ENCODE measurements at regions not wholly inside any gene's neighbourhood (a gene's known extent, or its start where the extent isn't known, plus 50 kb on each side); places are given as distances from the start of the nearest gene placed in this dataset.
"Not testable (repeated sequence)": the region's sequence is repeated elsewhere in the genome, so short reads cannot be mapped to it uniquely, and the experiment has no call there.

GRCh38 chr6:134421501-134421900 is 103.6 kb upstream of the SGK1 start:
- ATAC-seq (no peak), DNase-seq (no peak)
- H3K27ac Mint-ChIP-seq: no peak overlapping the region
- no peaks in the 10 kb centered on the region for H3K36me3 Mint-ChIP-seq (ENCODE audit: low read depth)
- H3K4me1 Mint-ChIP-seq: peaks cover 3% of the 10 kb centered on the region
- no peaks in the 10 kb centered on the region for H3K9me3 ChIP-seq (ENCODE audit: control insufficient read depth, low read length, poor library complexity, severe bottlenecking)
- no peaks in the 10 kb centered on the region for H3K27me3 Mint-ChIP-seq
- H3K4me3 Mint-ChIP-seq: no peak overlapping the region

- Mint-ChIP-seq H3K27me3 (no peaks in the 10 kb centered on the region), H3K4me1 (no peaks in the 10 kb centered on the region), H3K4me3 (no peak overlapping the region), H3K27ac (no peak overlapping the region), H3K36me3 (ENCODE audit: low read depth) (no peaks in the 10 kb centered on the region)
- ATAC-seq (no peak), DNase-seq (no peak)
- no peaks in the 10 kb centered on the region for H3K9me3 ChIP-seq (ENCODE audit: control insufficient read depth, low read length, poor library complexity, severe bottlenecking)
Measured at GRCh38 chr6:134420614-134421181, 102.8 kb upstream of the SGK1 start.

DNA sequence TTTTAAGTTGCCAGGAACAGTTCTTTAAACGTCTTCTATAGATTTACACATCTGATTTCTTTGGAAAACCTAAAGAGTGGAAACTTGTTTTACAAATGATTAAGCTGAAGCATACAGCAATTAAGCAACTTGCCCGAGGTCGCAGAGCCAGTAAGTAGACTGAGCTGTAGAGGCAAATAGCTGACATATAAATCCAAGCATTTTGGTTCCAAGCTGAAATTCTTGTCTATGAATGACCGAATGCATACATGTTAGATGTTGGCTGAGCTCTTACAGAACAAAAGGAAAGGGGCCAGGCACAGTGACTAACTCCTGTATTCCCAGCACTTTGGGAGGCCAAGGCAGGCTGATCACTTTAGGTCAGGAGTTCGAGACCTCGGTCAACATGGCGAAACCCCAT is 101.8 kb upstream of the SGK1 start:
- no peak for DNase-seq
- Mint-ChIP-seq H3K27me3 (no peaks in the 10 kb centered on the region), H3K4me3 (no peak overlapping the region)

GRCh38 chr6:134416418-134417154 is 98.7 kb upstream of the SGK1 start:
- H3K36me3 Mint-ChIP-seq (ENCODE audit: low read depth): peaks cover 5% of the 10 kb centered on the region
- ATAC-seq (no peak), DNase-seq (no peak)
- H3K4me3 Mint-ChIP-seq: no peak overlapping the region
- H3K27ac Mint-ChIP-seq: no peak overlapping the region
- no peaks in the 10 kb centered on the region for H3K9me3 ChIP-seq (ENCODE audit: control insufficient read depth, low read length, poor library complexity, severe bottlenecking)
- H3K27me3 Mint-ChIP-seq: no peaks in the 10 kb centered on the region
- no peaks in the 10 kb centered on the region for H3K4me1 Mint-ChIP-seq

More for the DNA sequence above, 101.8 kb upstream of the SGK1 start:
- Mint-ChIP-seq H3K27ac (no peak overlapping the region), H3K4me1 (no peaks in the 10 kb centered on the region), H3K36me3 (ENCODE audit: low read depth) (no peaks in the 10 kb centered on the region)
- H3K9me3 ChIP-seq (ENCODE audit: control insufficient read depth, low read length, poor library complexity, severe bottlenecking): no peaks in the 10 kb centered on the region
- no peak for ATAC-seq

DNA sequence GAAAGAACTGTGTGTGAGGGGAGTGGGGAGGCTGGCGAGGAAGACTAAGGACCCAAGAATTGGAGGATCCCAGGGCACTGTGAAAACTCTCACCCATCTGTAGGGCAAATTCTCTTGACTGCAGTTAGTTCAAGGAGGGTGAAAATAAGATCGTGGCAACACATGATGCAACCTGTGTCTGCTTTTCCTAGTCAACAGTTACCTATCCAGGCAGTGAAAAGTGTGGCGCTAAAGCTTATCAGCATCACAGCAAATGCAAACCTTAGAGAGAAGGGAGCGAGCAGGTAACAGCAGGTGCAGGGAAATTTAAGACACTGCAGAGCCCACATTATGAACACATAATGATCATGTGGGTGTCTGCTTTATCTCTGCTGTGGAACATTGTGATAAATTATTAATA is 97.7 kb upstream of the SGK1 start:
- Mint-ChIP-seq H3K36me3 (ENCODE audit: low read depth) (peaks cover 5% of the 10 kb centered on the region), H3K4me3 (no peak overlapping the region), H3K4me1 (no peaks in the 10 kb centered on the region), H3K27me3 (no peaks in the 10 kb centered on the region), H3K27ac (no peak overlapping the region)
- DNase-seq: no peak
- no peaks in the 10 kb centered on the region for H3K9me3 ChIP-seq (ENCODE audit: control insufficient read depth, low read length, poor library complexity, severe bottlenecking)
- no peak for ATAC-seq

DNA sequence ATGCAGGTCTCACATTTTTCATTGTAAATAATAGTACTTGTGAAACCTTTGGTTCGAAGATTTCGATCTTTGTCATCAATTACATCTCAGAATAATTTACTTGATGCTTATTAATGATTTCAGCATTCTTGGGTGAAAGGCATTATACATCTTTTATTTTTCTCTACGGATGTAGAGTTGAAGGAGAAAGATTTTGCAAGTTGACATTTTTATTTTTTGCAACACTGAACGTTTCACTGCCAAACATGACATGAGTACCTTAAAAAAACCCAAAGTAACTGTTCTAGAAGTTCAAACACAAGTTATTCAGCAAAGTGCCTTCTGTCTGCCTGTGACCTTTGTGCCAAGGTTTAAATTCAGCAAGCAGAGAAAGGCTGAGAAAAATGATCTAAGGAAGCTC is 97.3 kb upstream of the SGK1 start:
- Mint-ChIP-seq H3K4me3 (no peak overlapping the region), H3K4me1 (no peaks in the 10 kb centered on the region), H3K36me3 (ENCODE audit: low read depth) (peaks cover 5% of the 10 kb centered on the region), H3K27ac (no peak overlapping the region), H3K27me3 (no peaks in the 10 kb centered on the region)
- DNase-seq (no peak), ATAC-seq (no peak)
- H3K9me3 ChIP-seq (ENCODE audit: control insufficient read depth, low read length, poor library complexity, severe bottlenecking): no peaks in the 10 kb centered on the region

- H3K27me3 Mint-ChIP-seq: no peaks in the 10 kb centered on the region
- no peak overlapping the region for H3K4me3 Mint-ChIP-seq
- H3K27ac Mint-ChIP-seq: no peak overlapping the region
- H3K4me1 Mint-ChIP-seq: no peaks in the 10 kb centered on the region
- H3K36me3 Mint-ChIP-seq (ENCODE audit: low read depth): peaks cover 5% of the 10 kb centered on the region
- H3K9me3 ChIP-seq (ENCODE audit: control insufficient read depth, low read length, poor library complexity, severe bottlenecking): no peaks in the 10 kb centered on the region
- no peak for DNase-seq
- no peak for ATAC-seq
Measured at GRCh38 chr6:134414793-134415192, 96.9 kb upstream of the SGK1 start.

- ATAC-seq (no peak), DNase-seq (no peak)
- Mint-ChIP-seq H3K27me3 (no peaks in the 10 kb centered on the region), H3K4me1 (no peaks in the 10 kb centered on the region), H3K36me3 (ENCODE audit: low read depth) (peaks cover 5% of the 10 kb centered on the region), H3K27ac (no peak overlapping the region), H3K4me3 (no peak overlapping the region)
- H3K9me3 ChIP-seq (ENCODE audit: control insufficient read depth, low read length, poor library complexity, severe bottlenecking): no peaks in the 10 kb centered on the region
Measured at GRCh38 chr6:134413241-134413643, 95.3 kb upstream of the SGK1 start.

- H3K9me3 ChIP-seq (ENCODE audit: control insufficient read depth, low read length, poor library complexity, severe bottlenecking): no peaks in the 10 kb centered on the region
- Mint-ChIP-seq H3K4me1 (no peaks in the 10 kb centered on the region), H3K27ac (no peak overlapping the region), H3K4me3 (no peak overlapping the region), H3K27me3 (no peaks in the 10 kb centered on the region), H3K36me3 (ENCODE audit: low read depth) (peaks cover 5% of the 10 kb centered on the region)
- no peak for DNase-seq
- ATAC-seq: no peak
Measured at GRCh38 chr6:134410541-134410940, 92.6 kb upstream of the SGK1 start.

DNA sequence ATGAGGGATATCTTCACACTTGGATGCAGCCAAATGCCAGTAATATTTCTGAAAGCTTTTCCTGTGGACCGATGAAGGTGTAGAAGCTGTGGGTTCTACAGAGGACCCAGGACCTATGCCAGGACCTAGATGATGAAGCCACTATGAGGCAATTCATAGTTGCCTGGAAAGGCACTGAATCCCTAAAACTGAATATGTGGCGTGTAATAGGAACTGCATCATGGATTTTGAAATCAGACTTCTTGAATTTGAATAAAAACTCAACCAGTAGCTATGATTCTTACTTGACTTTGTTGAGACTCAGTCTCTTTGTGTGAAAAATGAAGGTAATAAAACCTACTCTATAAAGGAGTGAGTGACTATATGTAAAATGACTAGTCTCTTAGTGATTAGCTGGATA is 89.9 kb upstream of the SGK1 start:
- H3K4me1 Mint-ChIP-seq: no peaks in the 10 kb centered on the region
- no peak for ATAC-seq
- H3K27ac Mint-ChIP-seq: no peak overlapping the region
- DNase-seq: no peak
- no peak overlapping the region for H3K4me3 Mint-ChIP-seq
- H3K27me3 Mint-ChIP-seq: no peaks in the 10 kb centered on the region
- no peaks in the 10 kb centered on the region for H3K9me3 ChIP-seq (ENCODE audit: control insufficient read depth, low read length, poor library complexity, severe bottlenecking)
- peaks cover 3% of the 10 kb centered on the region for H3K36me3 Mint-ChIP-seq (ENCODE audit: low read depth)

DNA sequence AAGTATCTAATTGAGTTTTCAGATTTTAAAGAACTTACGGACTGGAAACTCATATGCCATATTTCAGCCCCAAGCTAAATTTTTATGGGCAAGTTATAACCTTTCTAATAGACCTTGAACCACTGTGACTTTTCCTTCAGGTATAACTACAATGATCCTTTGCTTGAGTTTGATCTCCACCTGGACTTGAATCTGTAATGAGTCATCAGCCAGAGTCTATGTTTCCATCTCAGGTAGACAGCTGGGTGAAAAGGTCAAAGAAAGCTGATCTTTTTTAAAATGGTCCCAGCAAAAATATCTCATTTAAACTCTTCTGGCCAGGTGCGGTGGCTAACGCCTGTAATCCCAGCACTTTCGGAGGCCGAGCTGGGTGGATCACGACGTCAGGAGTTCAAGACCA is 88.4 kb upstream of the SGK1 start:
- H3K36me3 Mint-ChIP-seq (ENCODE audit: low read depth): no peaks in the 10 kb centered on the region
- DNase-seq (no peak), ATAC-seq (no peak)
- no peak overlapping the region for H3K4me3 Mint-ChIP-seq
- peaks cover 6% of the 10 kb centered on the region for H3K4me1 Mint-ChIP-seq
- H3K27me3 Mint-ChIP-seq: no peaks in the 10 kb centered on the region
- no peaks in the 10 kb centered on the region for H3K9me3 ChIP-seq (ENCODE audit: control insufficient read depth, low read length, poor library complexity, severe bottlenecking)
- no peak overlapping the region for H3K27ac Mint-ChIP-seq

DNA sequence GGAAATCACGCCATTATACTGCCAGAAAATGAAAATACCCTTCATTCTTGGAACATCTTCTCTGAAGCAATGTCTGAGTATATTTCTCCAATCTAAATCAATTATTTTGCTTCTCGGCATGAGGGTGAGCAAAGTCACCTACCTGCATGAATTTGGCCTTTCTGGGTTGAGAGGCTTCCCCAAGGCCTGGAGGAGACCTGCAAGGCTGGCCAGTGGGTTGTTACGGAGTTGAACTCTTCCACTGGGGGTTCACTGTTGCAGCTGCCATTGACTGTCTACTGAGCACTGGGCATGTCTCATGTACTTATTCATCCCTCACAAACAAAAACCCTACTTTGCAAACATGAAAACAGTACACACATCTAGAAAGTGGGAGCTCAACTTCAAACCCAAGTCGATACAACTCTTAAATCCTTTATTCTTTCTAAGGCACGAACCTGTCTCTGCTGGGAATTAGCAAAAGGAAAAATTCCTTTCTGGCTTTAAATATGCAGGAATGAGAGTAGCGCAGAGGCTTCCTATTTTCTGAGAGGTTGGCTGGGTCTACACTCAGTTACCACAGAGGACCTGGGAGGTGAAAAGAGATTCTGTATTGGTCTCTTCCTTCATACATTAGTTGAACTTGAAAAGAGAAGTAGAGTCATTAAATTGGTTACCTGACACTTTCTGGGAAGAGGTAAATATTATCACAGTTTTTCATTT is 87.6 kb upstream of the SGK1 start:
- Mint-ChIP-seq H3K4me1 (peaks cover 6% of the 10 kb centered on the region), H3K27ac (no peak overlapping the region), H3K27me3 (no peaks in the 10 kb centered on the region), H3K4me3 (no peak overlapping the region), H3K36me3 (ENCODE audit: low read depth) (no peaks in the 10 kb centered on the region)
- H3K9me3 ChIP-seq (ENCODE audit: control insufficient read depth, low read length, poor library complexity, severe bottlenecking): no peaks in the 10 kb centered on the region
- DNase-seq: no peak
- no peak for ATAC-seq

DNA sequence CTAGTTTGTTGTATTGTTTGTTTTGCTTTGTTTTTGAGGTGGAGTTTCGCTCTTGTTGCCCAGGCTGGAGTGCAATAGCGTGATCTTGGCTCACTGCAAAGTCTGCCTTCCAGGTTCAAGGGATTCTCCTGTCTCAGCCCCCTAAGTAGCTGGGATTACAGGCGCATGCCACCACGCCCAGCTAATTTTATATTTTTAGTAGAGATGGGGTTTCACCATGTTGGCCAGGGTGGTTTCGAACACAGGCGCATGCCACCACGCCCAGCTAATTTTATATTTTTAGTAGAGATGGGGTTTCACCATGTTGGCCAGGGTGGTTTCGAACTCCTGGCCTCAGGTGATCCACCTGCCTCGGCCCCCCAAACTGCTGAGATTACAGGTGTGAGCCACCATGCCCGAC is 85.4 kb upstream of the SGK1 start:
- not testable (repeated sequence) for H3K36me3 Mint-ChIP-seq (ENCODE audit: low read depth); ATAC-seq; H3K4me3 Mint-ChIP-seq; H3K27ac Mint-ChIP-seq; DNase-seq; H3K9me3 ChIP-seq (ENCODE audit: control insufficient read depth, low read length, poor library complexity, severe bottlenecking); H3K4me1 Mint-ChIP-seq; H3K27me3 Mint-ChIP-seq

All from T-helper 17 cell (primary cell).